ENCODE measurements at regions not wholly inside any gene's neighbourhood (a gene's known extent, or its start where the extent isn't known, plus 50 kb on each side); places are given as distances from the start of the nearest gene placed in this dataset.

GRCh38 chrX:140053846-140054245, 88.5 kb upstream of the CXorf66 start:
- TF ChIP-seq REST (IDR thresholded peaks at IDR 0.05) (no peak), HNF4G (IDR thresholded peaks at IDR 0.05) (no peak), RAD21 (IDR thresholded peaks at IDR 0.05) (no peak), CTCF (IDR thresholded peaks at IDR 0.05; ENCODE audit: low read depth, low read length, missing input control) (no peak), MAX (IDR thresholded peaks at IDR 0.05) (no peak), HNF4A (conservative IDR thresholded peaks at IDR 0.05) (no peak), JUND (IDR thresholded peaks at IDR 0.05) (no peak), TAF1 (conservative IDR thresholded peaks at IDR 0.05) (no peak), ATF3 (IDR thresholded peaks at IDR 0.05) (no peak)
